Loucy (cell line): ENCODE measurements at regions not wholly inside any gene's neighbourhood (a gene's known extent, or its start where the extent isn't known, plus 50 kb on each side); places are given as distances from the start of the nearest gene placed in this dataset.
A peak's percentile ranks its signal among the peaks of the same experiment; 100 is the strongest.

Experiments
- H2AFZ ChIP-seq: fragments of 200-600 bp; sonication (generic); 2 replicates; pipeline ENCODE4 v1.6.0; 2016; ENCODE audit warnings: antibody characterized with exemption, mild to moderate bottlenecking, low read length, moderate library complexity
- H3F3A ChIP-seq: fragments of 200-600 bp; 2 replicates; pipeline ENCODE4 v1.6.0; 2016; ENCODE audit warnings: antibody characterized with exemption, low read depth, mild to moderate bottlenecking
- H3K27me3 ChIP-seq: fragments of 200-600 bp; sonication (generic); 2 replicates; pipeline ENCODE4 v1.6.1; 2014; ENCODE audit warnings: low read length, mild to moderate bottlenecking; ENCODE audit not compliant: insufficient read depth, poor library complexity, severe bottlenecking
- H3K36me3 ChIP-seq: fragments of 200-600 bp; sonication (generic); 2 replicates; pipeline ENCODE4 v1.6.1; 2016; ENCODE audit warnings: low read length; ENCODE audit not compliant: insufficient read depth
- H3K4me1 ChIP-seq: fragments of 200-600 bp; sonication (generic); 2 replicates; pipeline ENCODE4 v1.5.1; 2014; ENCODE audit warnings: low read length, mild to moderate bottlenecking; ENCODE audit not compliant: insufficient read depth, poor library complexity, severe bottlenecking
- H3K4me2 ChIP-seq: fragments of 200-600 bp; sonication (generic); 2 replicates; pipeline ENCODE4 v1.6.0; 2014; ENCODE audit warnings: antibody characterized with exemption, low read length, low read depth, mild to moderate bottlenecking; ENCODE audit not compliant: poor library complexity, severe bottlenecking
- H3K4me3 ChIP-seq: fragments of 200-600 bp; sonication (generic); 2 replicates; pipeline ENCODE4 v1.5.1; 2014; ENCODE audit warnings: low read length, mild to moderate bottlenecking, mixed read lengths; ENCODE audit not compliant: poor library complexity, severe bottlenecking
- H3K79me2 ChIP-seq: fragments of 200-600 bp; sonication (generic); 2 replicates; pipeline ENCODE4 v1.6.1; 2014; ENCODE audit warnings: low read length; ENCODE audit not compliant: insufficient read depth
- H3K9ac ChIP-seq: fragments of 200-600 bp; sonication (generic); 2 replicates; pipeline ENCODE4 v1.6.0; 2014; ENCODE audit warnings: mild to moderate bottlenecking, low read depth, low read length, moderate library complexity; ENCODE audit not compliant: poor library complexity, severe bottlenecking
- H3K9me2 ChIP-seq: fragments of 200-600 bp; sonication (generic); replicated peaks from 2 replicates; pipeline ENCODE4 v1.6.1; 2016; ENCODE audit warnings: low read depth, low read length, mixed read lengths
- H3K9me3 ChIP-seq: fragments of 200-600 bp; sonication (generic); 2 replicates; pipeline ENCODE4 v1.6.1; 2014; ENCODE audit warnings: mild to moderate bottlenecking, antibody characterized with exemption, low read length, low read depth; ENCODE audit not compliant: insufficient read depth
- H4K20me1 ChIP-seq: fragments of 200-600 bp; sonication (generic); 2 replicates; pipeline ENCODE4 v1.6.0; 2014; ENCODE audit warnings: antibody characterized with exemption, low read length, mild to moderate bottlenecking; ENCODE audit not compliant: insufficient read depth, poor library complexity, severe bottlenecking
- EZH2phosphoT487 ChIP-seq: fragments of 200-600 bp; IDR thresholded peaks from 2 replicates; pipeline ENCODE4 v1.6.1; 2018; ENCODE audit warnings: antibody characterized with exemption, mild to moderate bottlenecking, moderate library complexity, borderline replicate concordance
- TF ChIP-seq, protein P1 (sequence below): fragments of 200-600 bp; sonication (generic); conservative IDR thresholded peaks from 2 replicates; pipeline ENCODE4 v1.5.1; 2014; ENCODE audit warnings: mild to moderate bottlenecking, antibody characterized with exemption, low read length

DNA sequence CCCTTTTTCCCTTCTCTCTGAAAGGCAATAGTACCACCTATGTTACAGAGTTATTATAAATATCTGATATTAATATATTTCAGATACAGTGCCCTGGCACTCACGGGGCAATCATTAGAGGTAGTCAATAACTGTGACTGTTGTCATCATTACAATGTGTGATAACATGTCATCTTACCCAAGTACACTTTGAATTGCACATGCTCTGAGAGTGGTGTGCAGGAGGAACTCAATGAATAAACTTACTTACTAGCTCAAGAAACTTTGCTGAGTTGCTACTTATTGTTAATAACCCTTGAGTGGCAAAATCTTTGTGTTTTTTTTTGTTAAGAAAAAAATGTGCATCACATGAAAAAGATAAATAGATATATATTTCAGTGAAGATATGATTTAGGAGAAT is 275.1 kb upstream of the RASGEF1B start:
- Histone ChIP-seq H3K4me1 (peaks cover 7% of the 10 kb centered on the region), H3K27me3 (no peaks in the 10 kb centered on the region), H3K9me2 (no peaks in the 10 kb centered on the region), H3K4me3 (no peak overlapping the region), H4K20me1 (no peaks in the 10 kb centered on the region), H2AFZ (no peak overlapping the region), H3K4me2 (peak overlapping the region; percentile 4), H3F3A (no peaks in the 10 kb centered on the region), H3K79me2 (no peaks in the 10 kb centered on the region), H3K36me3 (no peaks in the 10 kb centered on the region), H3K9me3 (no peaks in the 10 kb centered on the region), H3K9ac (no peak overlapping the region)
- TF ChIP-seq, protein P1, sequence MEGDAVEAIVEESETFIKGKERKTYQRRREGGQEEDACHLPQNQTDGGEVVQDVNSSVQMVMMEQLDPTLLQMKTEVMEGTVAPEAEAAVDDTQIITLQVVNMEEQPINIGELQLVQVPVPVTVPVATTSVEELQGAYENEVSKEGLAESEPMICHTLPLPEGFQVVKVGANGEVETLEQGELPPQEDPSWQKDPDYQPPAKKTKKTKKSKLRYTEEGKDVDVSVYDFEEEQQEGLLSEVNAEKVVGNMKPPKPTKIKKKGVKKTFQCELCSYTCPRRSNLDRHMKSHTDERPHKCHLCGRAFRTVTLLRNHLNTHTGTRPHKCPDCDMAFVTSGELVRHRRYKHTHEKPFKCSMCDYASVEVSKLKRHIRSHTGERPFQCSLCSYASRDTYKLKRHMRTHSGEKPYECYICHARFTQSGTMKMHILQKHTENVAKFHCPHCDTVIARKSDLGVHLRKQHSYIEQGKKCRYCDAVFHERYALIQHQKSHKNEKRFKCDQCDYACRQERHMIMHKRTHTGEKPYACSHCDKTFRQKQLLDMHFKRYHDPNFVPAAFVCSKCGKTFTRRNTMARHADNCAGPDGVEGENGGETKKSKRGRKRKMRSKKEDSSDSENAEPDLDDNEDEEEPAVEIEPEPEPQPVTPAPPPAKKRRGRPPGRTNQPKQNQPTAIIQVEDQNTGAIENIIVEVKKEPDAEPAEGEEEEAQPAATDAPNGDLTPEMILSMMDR, result no peak
- TF ChIP-seq EZH2phosphoT487, result no peak

DNA sequence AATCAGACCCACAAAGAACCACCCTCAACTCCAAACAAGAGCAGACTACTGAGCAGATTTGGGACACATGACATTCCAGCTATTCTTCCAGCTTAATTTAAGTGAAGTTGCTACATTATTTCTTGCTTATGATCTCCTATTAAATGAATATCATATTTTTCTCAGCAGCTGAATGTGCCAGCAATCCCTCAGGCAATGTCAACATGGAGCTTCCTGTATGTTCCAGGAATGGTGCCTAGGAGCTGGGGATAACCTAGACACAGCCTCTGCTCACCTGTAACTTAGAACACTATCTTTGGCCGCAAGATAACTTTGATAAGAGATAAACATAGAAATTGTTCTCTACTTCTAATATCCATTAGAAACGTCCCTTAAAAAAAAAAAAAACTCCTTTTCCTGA is 274.4 kb upstream of the RASGEF1B start:
- H3K9me2 ChIP-seq, result no peaks in the 10 kb centered on the region
- no peaks in the 10 kb centered on the region for H4K20me1 ChIP-seq
- no peaks in the 10 kb centered on the region for H3K36me3 ChIP-seq
- H3F3A ChIP-seq, result no peaks in the 10 kb centered on the region
- no peaks in the 10 kb centered on the region for H3K27me3 ChIP-seq
- no peak overlapping the region for H3K4me2 ChIP-seq
- H3K9ac ChIP-seq, result no peak overlapping the region
- no peaks in the 10 kb centered on the region for H3K9me3 ChIP-seq
- peaks cover 7% of the 10 kb centered on the region for H3K4me1 ChIP-seq
- no peak overlapping the region for H3K4me3 ChIP-seq
- no peaks in the 10 kb centered on the region for H3K79me2 ChIP-seq
- no peak overlapping the region for H2AFZ ChIP-seq
- TF ChIP-seq EZH2phosphoT487, result no peak
- TF ChIP-seq, protein P1, result no peak

DNA sequence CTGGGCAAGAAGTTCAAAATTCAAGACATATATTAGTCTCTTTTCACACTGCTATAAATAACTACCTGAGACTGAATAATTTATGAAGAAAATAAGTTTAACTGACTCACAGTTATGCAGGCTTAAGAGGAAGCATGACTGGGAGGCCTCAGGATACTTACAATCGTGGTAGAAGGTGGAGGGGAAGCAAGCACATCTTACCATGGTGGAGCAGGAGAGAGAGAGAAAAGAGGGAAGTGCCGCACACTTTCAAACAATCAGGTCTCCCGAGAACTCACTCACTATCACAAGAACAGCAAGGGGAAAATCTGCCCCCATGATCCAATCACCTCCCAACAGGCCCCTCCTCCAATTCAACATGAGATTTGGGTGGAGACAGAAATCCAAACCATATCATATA is 273.3 kb upstream of the RASGEF1B start:
- TF ChIP-seq, protein P1, result no peak
- TF ChIP-seq EZH2phosphoT487, result no peak
- no peaks in the 10 kb centered on the region for H3K9me3 ChIP-seq

More for the DNA sequence above, 273.3 kb upstream of the RASGEF1B start:
- H4K20me1 ChIP-seq, result no peaks in the 10 kb centered on the region
- H3K4me1 ChIP-seq, result peaks cover 7% of the 10 kb centered on the region
- no peaks in the 10 kb centered on the region for H3F3A ChIP-seq
- H3K79me2 ChIP-seq, result no peaks in the 10 kb centered on the region
- H3K27me3 ChIP-seq, result no peaks in the 10 kb centered on the region
- no peak overlapping the region for H2AFZ ChIP-seq
- no peaks in the 10 kb centered on the region for H3K9me2 ChIP-seq
- H3K4me3 ChIP-seq, result no peak overlapping the region
- H3K36me3 ChIP-seq, result no peaks in the 10 kb centered on the region
- H3K9ac ChIP-seq, result no peak overlapping the region
- H3K4me2 ChIP-seq, result no peak overlapping the region
